HG03558 (cell line): ENCODE measurements at regions not wholly inside any gene's neighbourhood (a gene's known extent, or its start where the extent isn't known, plus 50 kb on each side); places are given as distances from the start of the nearest gene placed in this dataset.
"Not testable (repeated sequence)": the region's sequence is repeated elsewhere in the genome, so short reads cannot be mapped to it uniquely, and the experiment has no call there.

Experiments used
- ATAC-seq: cut with Tn5 transposase; IDR thresholded peaks from one replicate; pipeline ENCODE4 v1.9.1; 2021; ENCODE audit warnings: moderate number of reproducible peaks; ENCODE audit not compliant: unreplicated experiment; ENCODE audit errors: extremely low read depth

GRCh38 chr10:61818251-61818650 is 83.2 kb upstream of the ARID5B start:
- ATAC-seq: not testable (repeated sequence)

GRCh38 chr10:61819208-61819607 is 82.3 kb upstream of the ARID5B start:
- ATAC-seq: no peak

GRCh38 chr10:61821153-61821552 is 80.3 kb upstream of the ARID5B start:
- ATAC-seq: no peak

GRCh38 chr10:61821693-61822092 is 79.8 kb upstream of the ARID5B start:
- ATAC-seq: no peak

GRCh38 chr10:61822096-61822495 is 79.4 kb upstream of the ARID5B start:
- no peak for ATAC-seq

GRCh38 chr10:61822781-61823230 is 78.7 kb upstream of the ARID5B start:
- ATAC-seq: no peak

- no peak for ATAC-seq
These were observed 76.5 kb upstream of the ARID5B start for GRCh38 chr10:61825001-61825400.

GRCh38 chr10:61825628-61826027 is 75.9 kb upstream of the ARID5B start:
- ATAC-seq: no peak

- ATAC-seq: no peak
These were observed 73.5 kb upstream of the ARID5B start for GRCh38 chr10:61828034-61828433.

- no peak for ATAC-seq
These were observed 72.7 kb upstream of the ARID5B start for GRCh38 chr10:61828788-61829187.

GRCh38 chr10:61830072-61830845 is 71.2 kb upstream of the ARID5B start:
- no peak for ATAC-seq

GRCh38 chr10:61830846-61831273 is 70.6 kb upstream of the ARID5B start:
- no peak for ATAC-seq

- ATAC-seq: no peak
These were observed 68.5 kb upstream of the ARID5B start for GRCh38 chr10:61832866-61833481.

GRCh38 chr10:61834519-61834918 is 67.0 kb upstream of the ARID5B start:
- no peak for ATAC-seq

- peak; percentile 70 for ATAC-seq
These were observed 66.2 kb upstream of the ARID5B start for GRCh38 chr10:61835069-61835945.

- ATAC-seq: no peak
These were observed 65.3 kb upstream of the ARID5B start for GRCh38 chr10:61835946-61836887.

GRCh38 chr10:61836888-61837754 is 64.4 kb upstream of the ARID5B start:
- no peak for ATAC-seq

GRCh38 chr10:61837755-61838171 is 63.7 kb upstream of the ARID5B start:
- no peak for ATAC-seq

GRCh38 chr10:61839916-61840315 is 61.6 kb upstream of the ARID5B start:
- ATAC-seq: no peak
